Suprapubic skin (tissue), 3 donors: ENCODE measurements at regions not wholly inside any gene's neighbourhood (a gene's known extent, or its start where the extent isn't known, plus 50 kb on each side); places are given as distances from the start of the nearest gene placed in this dataset.

Experiments used
- CTCF ChIP-seq, 2 donors: fragments of 200-600 bp in 1 of 2; fragments of 450-650 bp in 1 of 2; sonication (generic) in 1 of 2; IDR thresholded peaks; one replicate each; pipeline ENCODE4 v1.5.1; 2016 to 2019; ENCODE audit warnings: antibody characterized with exemption in 2 of 2, mild to moderate bottlenecking in 1 of 2, moderate library complexity in 1 of 2
- EP300 ChIP-seq: sonication (generic); formaldehyde crosslinking; IDR thresholded peaks from one replicate; pipeline ENCODE4 v1.6.1; 2017; ENCODE audit warnings: antibody characterized with exemption
- POLR2A ChIP-seq, 2 donors: fragments of 450-650 bp; IDR thresholded peaks; one replicate each; pipeline ENCODE4 v1.6.1; 2017; ENCODE audit warnings: antibody characterized with exemption in 2 of 2, mild to moderate bottlenecking in 2 of 2, moderate library complexity in 2 of 2

GRCh38 chr12:66767536-66767935 lies 88.7 kb upstream of the GRIP1 start:
- TF ChIP-seq CTCF (IDR thresholded peaks at IDR 0.05) (no peak), POLR2A (IDR thresholded peaks at IDR 0.05) (no peak), EP300 (no peak)
